NB4 (cell line): ENCODE measurements at regions not wholly inside any gene's neighbourhood (a gene's known extent, or its start where the extent isn't known, plus 50 kb on each side); places are given as distances from the start of the nearest gene placed in this dataset.

Source experiments
- DNase-seq: peaks from one replicate; pipeline ENCODE4 v3.0.0; 2010; ENCODE audit warnings: low read depth
- H3K4me3 ChIP-seq: one replicate; pipeline ENCODE4 v1.5.1; 2011; ENCODE audit warnings: mild to moderate bottlenecking, low read depth, low read length, moderate library complexity
- MYC ChIP-seq: IDR thresholded peaks from 2 replicates; pipeline ENCODE4 v1.6.1; 2011; ENCODE audit warnings: low read depth, low read length
- POLR2A ChIP-seq: IDR thresholded peaks from 2 replicates; pipeline ENCODE4 v1.6.1; 2011; ENCODE audit warnings: mild to moderate bottlenecking; ENCODE audit not compliant: insufficient read length; ENCODE audit errors: extremely low read depth
- TF ChIP-seq, protein P1 (sequence below): IDR thresholded peaks from 2 replicates; pipeline ENCODE4 v1.6.1; 2011; ENCODE audit warnings: low read depth, low read length
- TF ChIP-seq, protein P2 (sequence below): IDR thresholded peaks from one replicate; pipeline ENCODE4 v1.5.1; 2012; ENCODE audit warnings: low read depth, low read length

DNA sequence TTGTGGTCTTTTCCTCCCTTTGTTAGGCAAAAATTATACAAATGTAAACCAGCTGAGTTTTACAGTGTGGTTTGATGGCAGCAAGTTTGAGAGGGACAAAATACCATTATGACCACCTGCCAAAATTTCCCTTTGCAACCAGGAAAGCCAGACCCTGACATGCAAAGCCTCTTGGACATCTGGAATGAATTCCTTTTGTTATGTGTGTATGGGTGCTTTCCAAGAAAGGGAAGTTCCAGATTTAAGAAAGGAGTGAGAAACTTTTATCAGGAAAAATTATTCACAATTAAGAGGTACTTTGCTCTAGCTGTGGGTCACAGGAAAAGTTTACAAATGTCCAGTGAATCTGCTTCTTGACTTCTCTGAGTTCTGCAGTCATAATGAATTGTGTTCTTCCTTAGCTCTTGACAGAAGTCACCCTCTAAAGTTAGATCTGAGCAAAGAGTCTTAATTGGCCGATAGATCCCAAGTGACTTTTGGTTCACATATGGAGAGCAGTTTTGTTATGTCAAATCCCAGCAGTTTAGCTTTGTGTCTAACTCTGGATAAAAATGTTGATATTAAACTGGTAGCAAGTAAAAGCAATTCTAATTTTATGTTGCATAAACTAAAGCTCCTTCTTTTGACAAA lies 295.9 kb upstream of the ZNF608 start:
- H3K4me3 ChIP-seq = no peak overlapping the region
- no peak for DNase-seq
- TF ChIP-seq, protein P1, sequence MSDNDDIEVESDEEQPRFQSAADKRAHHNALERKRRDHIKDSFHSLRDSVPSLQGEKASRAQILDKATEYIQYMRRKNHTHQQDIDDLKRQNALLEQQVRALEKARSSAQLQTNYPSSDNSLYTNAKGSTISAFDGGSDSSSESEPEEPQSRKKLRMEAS = no peak
- TF ChIP-seq POLR2A = no peak
- TF ChIP-seq, protein P2, sequence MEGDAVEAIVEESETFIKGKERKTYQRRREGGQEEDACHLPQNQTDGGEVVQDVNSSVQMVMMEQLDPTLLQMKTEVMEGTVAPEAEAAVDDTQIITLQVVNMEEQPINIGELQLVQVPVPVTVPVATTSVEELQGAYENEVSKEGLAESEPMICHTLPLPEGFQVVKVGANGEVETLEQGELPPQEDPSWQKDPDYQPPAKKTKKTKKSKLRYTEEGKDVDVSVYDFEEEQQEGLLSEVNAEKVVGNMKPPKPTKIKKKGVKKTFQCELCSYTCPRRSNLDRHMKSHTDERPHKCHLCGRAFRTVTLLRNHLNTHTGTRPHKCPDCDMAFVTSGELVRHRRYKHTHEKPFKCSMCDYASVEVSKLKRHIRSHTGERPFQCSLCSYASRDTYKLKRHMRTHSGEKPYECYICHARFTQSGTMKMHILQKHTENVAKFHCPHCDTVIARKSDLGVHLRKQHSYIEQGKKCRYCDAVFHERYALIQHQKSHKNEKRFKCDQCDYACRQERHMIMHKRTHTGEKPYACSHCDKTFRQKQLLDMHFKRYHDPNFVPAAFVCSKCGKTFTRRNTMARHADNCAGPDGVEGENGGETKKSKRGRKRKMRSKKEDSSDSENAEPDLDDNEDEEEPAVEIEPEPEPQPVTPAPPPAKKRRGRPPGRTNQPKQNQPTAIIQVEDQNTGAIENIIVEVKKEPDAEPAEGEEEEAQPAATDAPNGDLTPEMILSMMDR = no peak

DNA sequence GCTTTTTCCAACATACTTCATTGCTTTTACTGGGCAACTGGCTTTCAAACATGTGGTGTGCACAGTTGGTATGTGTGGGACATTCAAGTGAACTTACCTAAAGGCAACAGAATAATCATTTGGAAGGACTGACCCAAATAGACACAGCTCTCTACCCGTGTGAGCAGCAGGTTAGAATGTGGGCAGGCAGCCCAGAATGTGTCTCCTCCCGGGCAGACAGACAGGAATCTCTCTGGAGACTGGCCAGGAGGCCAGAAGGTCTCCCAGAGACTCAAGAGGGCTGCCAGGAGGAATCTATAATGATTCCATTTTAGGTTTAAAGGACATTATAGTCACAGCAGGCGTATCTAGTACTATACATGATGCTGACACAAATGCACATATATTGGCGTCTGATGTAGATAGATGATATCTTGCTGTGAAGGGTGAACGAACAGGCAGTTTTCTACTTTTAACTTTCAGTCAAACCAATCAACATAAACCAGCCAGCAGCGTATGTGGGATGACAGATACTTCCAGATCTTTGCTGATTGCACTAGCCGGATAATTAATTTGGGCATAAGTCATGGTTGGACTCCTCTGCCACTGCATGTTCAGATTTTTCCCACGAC lies 297.4 kb upstream of the ZNF608 start:
- TF ChIP-seq, protein P1 = no peak
- TF ChIP-seq POLR2A = no peak
- no peak for TF ChIP-seq MYC
- TF ChIP-seq, protein P2 = no peak
- H3K4me3 ChIP-seq = no peak overlapping the region
- no peak for DNase-seq

DNA sequence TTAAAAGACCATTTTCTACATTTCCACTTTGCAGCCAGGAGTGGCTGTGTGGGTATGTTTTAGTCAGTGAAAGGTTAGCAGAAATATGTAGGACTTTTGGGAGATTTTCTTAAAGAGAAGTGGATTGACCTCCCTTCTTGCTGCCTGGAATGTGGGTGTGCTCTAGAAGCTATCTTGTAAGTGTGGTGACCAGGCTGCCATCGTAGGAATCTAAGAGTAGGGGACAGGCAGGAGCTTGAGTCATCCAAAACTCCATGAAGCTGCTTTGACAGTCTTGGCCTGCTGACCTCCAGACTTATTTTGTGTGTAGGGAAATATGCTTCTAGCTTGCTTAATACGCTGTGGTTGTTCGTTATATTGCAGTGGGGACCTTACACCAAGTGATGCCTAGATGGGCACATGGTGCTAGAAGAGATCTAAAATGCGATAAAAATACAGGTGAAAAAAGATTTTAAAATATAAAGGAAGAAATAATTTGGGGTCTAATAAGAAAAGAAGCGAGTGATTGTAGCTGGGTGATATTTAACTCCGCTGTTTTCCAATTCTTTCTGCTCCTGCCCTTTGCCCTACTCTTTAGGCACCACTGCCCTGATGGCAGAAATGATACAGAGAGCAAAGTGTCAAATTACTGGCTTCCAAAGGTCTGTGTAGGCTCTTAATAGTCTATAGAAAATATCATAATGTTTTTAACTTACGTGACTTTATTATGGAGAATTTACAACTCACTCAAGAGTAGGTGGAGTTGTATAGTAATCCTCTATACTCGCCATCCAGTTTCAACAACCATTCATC lies 298.2 kb upstream of the ZNF608 start:
- no peak for TF ChIP-seq POLR2A
- no peak for TF ChIP-seq MYC
- TF ChIP-seq, protein P2 = no peak
- TF ChIP-seq, protein P1 = no peak
- no peak for DNase-seq
- H3K4me3 ChIP-seq = no peak overlapping the region

- TF ChIP-seq, protein P2 = no peak
- TF ChIP-seq MYC (no peak), POLR2A (no peak)
- TF ChIP-seq, protein P1 = no peak
- H3K4me3 ChIP-seq = no peak overlapping the region
- no peak for DNase-seq
These were observed 299.2 kb upstream of the ZNF608 start for GRCh38 chr5:125045646-125046045.

GRCh38 chr5:125046838-125047237 lies 300.4 kb upstream of the ZNF608 start:
- TF ChIP-seq MYC (no peak), POLR2A (no peak)
- TF ChIP-seq, protein P1 = no peak
- TF ChIP-seq, protein P2 = no peak
- H3K4me3 ChIP-seq = no peak overlapping the region
- DNase-seq = no peak
